OCI-LY7 (cell line): ENCODE measurements at regions not wholly inside any gene's neighbourhood (a gene's known extent, or its start where the extent isn't known, plus 50 kb on each side); places are given as distances from the start of the nearest gene placed in this dataset.

Experiments used
- BruUV-seq: library from RNA; stranded (reverse); fragments of 400-500 nt; replicated peaks from 2 replicates; lab custom pipeline; 2021; lab: Mats Ljungman, UMichigan
- CTCF ChIA-PET: fragments of 300-600 bp; sonication (Branson Sonifier 250); formaldehyde crosslinking; loops from one replicate; lab custom pipeline; 2022; ENCODE audit warnings: antibody characterized with exemption; ENCODE audit not compliant: unreplicated experiment; lab: Charles Lee
- POLR2A ChIA-PET: fragments of 300-600 bp; sonication (Branson Sonifier 250); formaldehyde crosslinking; loops from one replicate; lab custom pipeline; 2022; ENCODE audit warnings: antibody characterized with exemption; lab: Charles Lee
- DNase-seq: peaks from one replicate; pipeline ENCODE4 v3.0.0-alpha.2; 2015; ENCODE audit warnings: low spot score
- H2AFZ ChIP-seq: fragments of 200-600 bp; sonication (generic), shearing (Covaris generic); 2 replicates; pipeline ENCODE4 v1.6.1; 2014; ENCODE audit warnings: mild to moderate bottlenecking, antibody characterized with exemption, low read length, moderate library complexity
- H3K27ac ChIP-seq: fragments of 200-600 bp; sonication (generic); 2 replicates; pipeline ENCODE4 v1.5.1; 2014; ENCODE audit warnings: mixed run types, low read depth, mild to moderate bottlenecking, moderate library complexity, low read length, inconsistent platforms; ENCODE audit not compliant: poor library complexity, severe bottlenecking
- H3K36me3 ChIP-seq: fragments of 200-600 bp; sonication (generic); 2 replicates; pipeline ENCODE4 v1.6.1; 2014; ENCODE audit warnings: mild to moderate bottlenecking, antibody characterized with exemption, low read length, moderate library complexity, mixed read lengths; ENCODE audit not compliant: insufficient read depth
- H3K4me1 ChIP-seq: fragments of 200-600 bp; sonication (generic); 2 replicates; pipeline ENCODE4 v1.5.1; 2014; ENCODE audit warnings: mild to moderate bottlenecking, low read length; ENCODE audit not compliant: insufficient read depth, poor library complexity, severe bottlenecking
- H3K4me2 ChIP-seq: fragments of 200-600 bp; sonication (generic); 2 replicates; pipeline ENCODE4 v1.6.1; 2014; ENCODE audit warnings: mild to moderate bottlenecking, low read length
- H3K4me3 ChIP-seq: fragments of 200-600 bp; sonication (generic); 2 replicates; pipeline ENCODE4 v1.5.1; 2014; ENCODE audit warnings: mild to moderate bottlenecking, low read depth, low read length; ENCODE audit not compliant: poor library complexity, severe bottlenecking
- H3K79me2 ChIP-seq: fragments of 200-600 bp; sonication (generic); 2 replicates; pipeline ENCODE4 v1.6.1; 2016; ENCODE audit warnings: low read depth, mild to moderate bottlenecking, low read length, moderate library complexity, mixed read lengths; ENCODE audit not compliant: insufficient read depth
- H3K9me2 ChIP-seq: fragments of 200-600 bp; sonication (generic); 2 replicates; pipeline ENCODE4 v1.6.1; 2016; ENCODE audit warnings: mild to moderate bottlenecking, low read length, mixed read lengths; ENCODE audit not compliant: insufficient read depth
- H3K9me3 ChIP-seq: fragments of 200-600 bp; sonication (generic); 2 replicates; pipeline ENCODE4 v1.6.1; 2014; ENCODE audit warnings: mild to moderate bottlenecking, mixed run types, low read length, mixed read lengths
- H4K20me1 ChIP-seq: fragments of 200-600 bp; sonication (generic); 2 replicates; pipeline ENCODE4 v1.6.1; 2014; ENCODE audit warnings: mild to moderate bottlenecking, antibody characterized with exemption, low read length, moderate library complexity, mixed read lengths; ENCODE audit not compliant: insufficient read depth
- CTCF ChIP-seq: fragments of 200-600 bp; sonication (generic); conservative IDR thresholded peaks from 2 replicates; pipeline ENCODE4 v1.5.1; 2014; ENCODE audit warnings: mild to moderate bottlenecking, antibody characterized with exemption, low read length, moderate library complexity, mixed read lengths
- EZH2phosphoT487 ChIP-seq: fragments of 200-600 bp; sonication (generic); IDR thresholded peaks from 2 replicates; pipeline ENCODE4 v1.6.1; 2018; ENCODE audit warnings: low read depth, borderline replicate concordance, mild to moderate bottlenecking, mixed run types, antibody characterized with exemption, low read length, moderate library complexity, mixed read lengths
- intact Hi-C: fragments of 100-400 bp; cut with micrococcal nuclease; formaldehyde crosslinking; loops from one replicate; pipeline ENCODE4 v1.10.0; 2022; ENCODE audit not compliant: unreplicated experiment

- H2AFZ ChIP-seq, result no peak overlapping the region
- no TSS peak for BruUV-seq
- intact Hi-C loops, result no loop called here
- no peak overlapping the region for H3K27ac ChIP-seq
- ChIA-PET POLR2A (no interaction called here), CTCF (no interaction called here)
- no peaks in the 10 kb centered on the region for H3K79me2 ChIP-seq
- no peak overlapping the region for H3K4me2 ChIP-seq
- no peaks in the 10 kb centered on the region for H3K9me2 ChIP-seq
- H3K9me3 ChIP-seq, result no peaks in the 10 kb centered on the region
- TF ChIP-seq EZH2phosphoT487 (no peak), CTCF (no peak)
- no peaks in the 10 kb centered on the region for H4K20me1 ChIP-seq
- no peak overlapping the region for H3K4me3 ChIP-seq
- no peaks in the 10 kb centered on the region for H3K4me1 ChIP-seq
- H3K36me3 ChIP-seq, result no peaks in the 10 kb centered on the region
- no peak for DNase-seq
Observed at GRCh38 chr4:27087306-27088045, 226.8 kb downstream of the STIM2 start.

- H3K9me3 ChIP-seq, result no peaks in the 10 kb centered on the region
- H3K27ac ChIP-seq, result no peak overlapping the region
- no peak overlapping the region for H2AFZ ChIP-seq
- no peaks in the 10 kb centered on the region for H3K79me2 ChIP-seq
- H3K9me2 ChIP-seq, result no peaks in the 10 kb centered on the region
- POLR2A ChIA-PET, result no interaction called here
- intact Hi-C loops, result no loop called here
- H4K20me1 ChIP-seq, result no peaks in the 10 kb centered on the region
- CTCF ChIA-PET, result no interaction called here
- H3K4me1 ChIP-seq, result no peaks in the 10 kb centered on the region
- BruUV-seq, result no TSS peak
- TF ChIP-seq CTCF, result no peak
- H3K36me3 ChIP-seq, result no peaks in the 10 kb centered on the region
- H3K4me3 ChIP-seq, result no peak overlapping the region
- no peak for DNase-seq
- no peak overlapping the region for H3K4me2 ChIP-seq
Observed at GRCh38 chr4:27088491-27088890, 227.8 kb downstream of the STIM2 start.

- no peaks in the 10 kb centered on the region for H3K79me2 ChIP-seq
- BruUV-seq, result no TSS peak
- no peaks in the 10 kb centered on the region for H3K9me3 ChIP-seq
- H3K4me1 ChIP-seq, result no peaks in the 10 kb centered on the region
- TF ChIP-seq EZH2phosphoT487 (no peak), CTCF (no peak)
- POLR2A ChIA-PET, result no interaction called here
- H3K9me2 ChIP-seq, result no peaks in the 10 kb centered on the region
- DNase-seq, result no peak
- H3K4me3 ChIP-seq, result no peak overlapping the region
- no peak overlapping the region for H3K4me2 ChIP-seq
- H3K27ac ChIP-seq, result no peak overlapping the region
- intact Hi-C loops, result no loop called here
- H3K36me3 ChIP-seq, result no peaks in the 10 kb centered on the region
- CTCF ChIA-PET, result no interaction called here
- H4K20me1 ChIP-seq, result no peaks in the 10 kb centered on the region
- no peak overlapping the region for H2AFZ ChIP-seq
Observed at GRCh38 chr4:27089186-27089585, 228.5 kb downstream of the STIM2 start.
